ENCODE measurements at regions not wholly inside any gene's neighbourhood (a gene's known extent, or its start where the extent isn't known, plus 50 kb on each side); places are given as distances from the start of the nearest gene placed in this dataset.

- Histone ChIP-seq H3K9me3 (ENCODE audit: control insufficient read depth, low read depth, low read length) (no peaks in the 10 kb centered on the region), H3K4me3 (ENCODE audit: low read length) (no peak overlapping the region), H3K9ac (ENCODE audit: low read length) (no peak overlapping the region), H3K4me1 (ENCODE audit: control insufficient read depth, low read depth, low read length) (no peaks in the 10 kb centered on the region), H3K27me3 (ENCODE audit: control insufficient read depth, insufficient read depth, low read length) (peaks cover 30% of the 10 kb centered on the region), H3K36me3 (ENCODE audit: control insufficient read depth, low read depth, low read length) (no peaks in the 10 kb centered on the region), H3K27ac (ENCODE audit: low read length) (no peak overlapping the region)
Measured at GRCh38 chr4:186351668-186352194, 85.7 kb downstream of the F11 start.

GRCh38 chr4:186348433-186348832 lies 82.4 kb downstream of the F11 start:
- Histone ChIP-seq H3K4me3 (ENCODE audit: low read length) (no peak overlapping the region), H3K9me3 (ENCODE audit: control insufficient read depth, low read depth, low read length) (no peaks in the 10 kb centered on the region), H3K36me3 (ENCODE audit: control insufficient read depth, low read depth, low read length) (no peaks in the 10 kb centered on the region), H3K9ac (ENCODE audit: low read length) (no peak overlapping the region), H3K27ac (ENCODE audit: low read length) (no peak overlapping the region), H3K4me1 (ENCODE audit: control insufficient read depth, low read depth, low read length) (peaks cover 7% of the 10 kb centered on the region), H3K27me3 (ENCODE audit: control insufficient read depth, insufficient read depth, low read length) (peaks cover 63% of the 10 kb centered on the region)

DNA sequence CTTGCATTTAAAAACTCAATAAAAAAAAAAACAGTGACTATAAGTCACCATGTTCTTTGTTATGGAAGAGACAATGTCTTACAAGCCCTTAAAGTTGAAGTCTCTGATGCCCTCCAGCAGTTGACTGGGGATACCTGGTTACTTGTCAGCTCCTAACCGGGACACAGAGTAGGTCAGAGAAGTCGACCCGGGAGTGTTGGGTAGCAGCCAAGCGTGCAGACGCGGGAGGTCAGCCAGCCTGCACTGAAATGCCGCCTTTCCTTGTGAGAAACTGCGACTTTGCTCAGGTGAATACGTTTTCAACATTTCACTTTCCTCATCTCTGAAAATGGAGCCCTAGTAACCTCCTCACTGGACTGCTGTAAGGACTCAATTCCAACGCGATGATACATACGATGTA lies 81.8 kb downstream of the F11 start:
- peaks cover 70% of the 10 kb centered on the region for H3K27me3 ChIP-seq (ENCODE audit: control insufficient read depth, insufficient read depth, low read length)
- H3K9me3 ChIP-seq (ENCODE audit: control insufficient read depth, low read depth, low read length), result no peaks in the 10 kb centered on the region
- H3K27ac ChIP-seq (ENCODE audit: low read length), result no peak overlapping the region
- H3K4me3 ChIP-seq (ENCODE audit: low read length), result no peak overlapping the region
- no peak overlapping the region for H3K9ac ChIP-seq (ENCODE audit: low read length)
- no peaks in the 10 kb centered on the region for H3K36me3 ChIP-seq (ENCODE audit: control insufficient read depth, low read depth, low read length)
- H3K4me1 ChIP-seq (ENCODE audit: control insufficient read depth, low read depth, low read length), result peaks cover 7% of the 10 kb centered on the region

GRCh38 chr4:186345184-186345583 lies 79.2 kb downstream of the F11 start:
- Histone ChIP-seq H3K27ac (ENCODE audit: low read length) (no peak overlapping the region), H3K27me3 (ENCODE audit: control insufficient read depth, insufficient read depth, low read length) (peaks cover 82% of the 10 kb centered on the region), H3K9ac (ENCODE audit: low read length) (no peak overlapping the region), H3K4me1 (ENCODE audit: control insufficient read depth, low read depth, low read length) (peaks cover 7% of the 10 kb centered on the region), H3K36me3 (ENCODE audit: control insufficient read depth, low read depth, low read length) (no peaks in the 10 kb centered on the region), H3K9me3 (ENCODE audit: control insufficient read depth, low read depth, low read length) (no peaks in the 10 kb centered on the region), H3K4me3 (ENCODE audit: low read length) (no peak overlapping the region)

- H3K9me3 ChIP-seq (ENCODE audit: control insufficient read depth, low read depth, low read length), result no peaks in the 10 kb centered on the region
- no peaks in the 10 kb centered on the region for H3K36me3 ChIP-seq (ENCODE audit: control insufficient read depth, low read depth, low read length)
- peaks cover 7% of the 10 kb centered on the region for H3K4me1 ChIP-seq (ENCODE audit: control insufficient read depth, low read depth, low read length)
- H3K27me3 ChIP-seq (ENCODE audit: control insufficient read depth, insufficient read depth, low read length), result peaks cover 61% of the 10 kb centered on the region
- H3K9ac ChIP-seq (ENCODE audit: low read length), result no peak overlapping the region
- H3K27ac ChIP-seq (ENCODE audit: low read length), result no peak overlapping the region
- no peak overlapping the region for H3K4me3 ChIP-seq (ENCODE audit: low read length)
Measured at GRCh38 chr4:186342582-186342981, 76.6 kb downstream of the F11 start.

GRCh38 chr4:186341655-186342054 lies 75.7 kb downstream of the F11 start:
- no peaks in the 10 kb centered on the region for H3K36me3 ChIP-seq (ENCODE audit: control insufficient read depth, low read depth, low read length)

More at GRCh38 chr4:186341655-186342054, 75.7 kb downstream of the F11 start:
- H3K9ac ChIP-seq (ENCODE audit: low read length), result no peak overlapping the region
- H3K4me3 ChIP-seq (ENCODE audit: low read length), result no peak overlapping the region
- no peak overlapping the region for H3K27ac ChIP-seq (ENCODE audit: low read length)
- no peaks in the 10 kb centered on the region for H3K9me3 ChIP-seq (ENCODE audit: control insufficient read depth, low read depth, low read length)
- peaks cover 7% of the 10 kb centered on the region for H3K4me1 ChIP-seq (ENCODE audit: control insufficient read depth, low read depth, low read length)
- peaks cover 52% of the 10 kb centered on the region for H3K27me3 ChIP-seq (ENCODE audit: control insufficient read depth, insufficient read depth, low read length)
